ENCODE measurements at regions not wholly inside any gene's neighbourhood (a gene's known extent, or its start where the extent isn't known, plus 50 kb on each side); places are given as distances from the start of the nearest gene placed in this dataset.

GRCh38 chr10:120685136-120685535 is 166.0 kb upstream of the WDR11 start:
- no peaks in the 10 kb centered on the region for H3K36me3 ChIP-seq
- H3K27me3 ChIP-seq (replicated peaks; ENCODE audit: insufficient read depth), result no peaks in the 10 kb centered on the region
- no peak for TF ChIP-seq POLR2A (IDR thresholded peaks at IDR 0.05)
- no peak overlapping the region for H3K27ac ChIP-seq
- H3K4me3 ChIP-seq, result no peak overlapping the region
- DNase-seq (ENCODE audit: low spot score), result no peak
- H3K9me3 ChIP-seq, result no peaks in the 10 kb centered on the region
- H3K4me1 ChIP-seq (replicated peaks), result no peaks in the 10 kb centered on the region
- intact Hi-C loops (cut with DNase I), result no loop called here
- 53% methylated on average over 4 of the region's 4 CpGs for WGBS

DNA sequence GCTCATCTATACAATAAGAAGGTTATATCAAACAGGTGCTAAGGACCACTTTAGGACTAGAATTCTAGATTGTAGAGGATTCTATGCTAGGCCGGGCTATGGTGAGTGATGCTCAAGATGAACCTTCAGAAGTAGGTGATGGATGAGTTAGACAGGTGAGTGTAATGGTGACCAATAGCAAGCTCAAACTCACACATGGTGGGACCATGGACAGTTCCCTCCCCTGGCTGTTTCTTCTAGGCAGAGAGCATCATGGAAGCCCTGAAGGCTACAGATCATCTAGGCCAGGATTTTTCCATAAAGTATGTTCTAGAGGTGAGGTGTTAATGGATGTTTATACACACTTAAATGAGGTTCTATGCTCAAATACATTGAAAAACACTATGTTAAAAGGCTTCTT is 162.2 kb upstream of the WDR11 start:
- H3K27ac ChIP-seq, result no peak overlapping the region
- no peaks in the 10 kb centered on the region for H3K27me3 ChIP-seq (replicated peaks; ENCODE audit: insufficient read depth)
- no peaks in the 10 kb centered on the region for H3K4me1 ChIP-seq (replicated peaks)
- H3K9me3 ChIP-seq, result no peaks in the 10 kb centered on the region
- no peak for TF ChIP-seq POLR2A (IDR thresholded peaks at IDR 0.05)
- no peak for TF ChIP-seq POLR2AphosphoS5 (IDR thresholded peaks at IDR 0.05)
- TF ChIP-seq, protein P1, sequence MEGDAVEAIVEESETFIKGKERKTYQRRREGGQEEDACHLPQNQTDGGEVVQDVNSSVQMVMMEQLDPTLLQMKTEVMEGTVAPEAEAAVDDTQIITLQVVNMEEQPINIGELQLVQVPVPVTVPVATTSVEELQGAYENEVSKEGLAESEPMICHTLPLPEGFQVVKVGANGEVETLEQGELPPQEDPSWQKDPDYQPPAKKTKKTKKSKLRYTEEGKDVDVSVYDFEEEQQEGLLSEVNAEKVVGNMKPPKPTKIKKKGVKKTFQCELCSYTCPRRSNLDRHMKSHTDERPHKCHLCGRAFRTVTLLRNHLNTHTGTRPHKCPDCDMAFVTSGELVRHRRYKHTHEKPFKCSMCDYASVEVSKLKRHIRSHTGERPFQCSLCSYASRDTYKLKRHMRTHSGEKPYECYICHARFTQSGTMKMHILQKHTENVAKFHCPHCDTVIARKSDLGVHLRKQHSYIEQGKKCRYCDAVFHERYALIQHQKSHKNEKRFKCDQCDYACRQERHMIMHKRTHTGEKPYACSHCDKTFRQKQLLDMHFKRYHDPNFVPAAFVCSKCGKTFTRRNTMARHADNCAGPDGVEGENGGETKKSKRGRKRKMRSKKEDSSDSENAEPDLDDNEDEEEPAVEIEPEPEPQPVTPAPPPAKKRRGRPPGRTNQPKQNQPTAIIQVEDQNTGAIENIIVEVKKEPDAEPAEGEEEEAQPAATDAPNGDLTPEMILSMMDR (IDR thresholded peaks at IDR 0.05), result no peak
- H3K36me3 ChIP-seq, result no peaks in the 10 kb centered on the region
- H3K4me3 ChIP-seq, result no peak overlapping the region
- no peak for DNase-seq (ENCODE audit: low spot score)
- 100% methylated on average over 1 of the region's 1 CpG for WGBS
- intact Hi-C loops (cut with DNase I), result no loop called here

- H3K4me3 ChIP-seq, result no peak overlapping the region
- intact Hi-C loops (cut with DNase I), result no loop called here
- DNase-seq (ENCODE audit: low spot score), result no peak
- no peaks in the 10 kb centered on the region for H3K4me1 ChIP-seq (replicated peaks)
- TF ChIP-seq, protein P1 (IDR thresholded peaks at IDR 0.05), result no peak
- TF ChIP-seq POLR2A (IDR thresholded peaks at IDR 0.05) (no peak), POLR2AphosphoS5 (IDR thresholded peaks at IDR 0.05) (no peak)
- 78% methylated on average over 2 of the region's 2 CpGs for WGBS
- H3K9me3 ChIP-seq, result no peaks in the 10 kb centered on the region
- H3K27me3 ChIP-seq (replicated peaks; ENCODE audit: insufficient read depth), result no peaks in the 10 kb centered on the region
- H3K36me3 ChIP-seq, result no peaks in the 10 kb centered on the region
- H3K27ac ChIP-seq, result no peak overlapping the region
Observed at GRCh38 chr10:120689777-120690529, 161.2 kb upstream of the WDR11 start.

DNA sequence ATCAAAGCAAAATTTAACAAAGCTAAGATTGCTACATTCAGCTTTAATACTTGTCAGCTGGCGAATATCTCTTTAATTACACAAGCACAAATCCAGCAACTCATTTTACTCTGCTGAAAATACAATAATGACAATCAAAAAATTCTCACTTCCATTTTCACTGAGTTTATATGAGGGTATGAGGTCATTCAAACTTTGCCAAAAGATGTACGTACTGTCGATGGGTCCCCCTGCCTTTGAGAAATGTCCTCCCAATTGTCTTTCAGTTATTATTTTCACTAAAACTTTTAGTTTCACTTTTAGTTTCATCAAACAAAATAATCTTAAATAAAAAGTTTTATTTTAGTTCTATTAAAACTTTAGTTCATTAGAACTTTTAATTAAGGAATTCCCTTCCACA is 159.5 kb upstream of the WDR11 start:
- intact Hi-C loops (cut with DNase I), result no loop called here
- Histone ChIP-seq H3K9me3 (no peaks in the 10 kb centered on the region), H3K36me3 (no peaks in the 10 kb centered on the region), H3K4me3 (no peak overlapping the region), H3K27me3 (replicated peaks; ENCODE audit: insufficient read depth) (no peaks in the 10 kb centered on the region), H3K4me1 (replicated peaks) (no peaks in the 10 kb centered on the region), H3K27ac (no peak overlapping the region)
- no peak for DNase-seq (ENCODE audit: low spot score)
- TF ChIP-seq, protein P1 (IDR thresholded peaks at IDR 0.05), result no peak
- TF ChIP-seq POLR2AphosphoS5 (IDR thresholded peaks at IDR 0.05) (no peak), POLR2A (IDR thresholded peaks at IDR 0.05) (no peak)
- 35% methylated on average over 3 of the region's 3 CpGs for WGBS

DNA sequence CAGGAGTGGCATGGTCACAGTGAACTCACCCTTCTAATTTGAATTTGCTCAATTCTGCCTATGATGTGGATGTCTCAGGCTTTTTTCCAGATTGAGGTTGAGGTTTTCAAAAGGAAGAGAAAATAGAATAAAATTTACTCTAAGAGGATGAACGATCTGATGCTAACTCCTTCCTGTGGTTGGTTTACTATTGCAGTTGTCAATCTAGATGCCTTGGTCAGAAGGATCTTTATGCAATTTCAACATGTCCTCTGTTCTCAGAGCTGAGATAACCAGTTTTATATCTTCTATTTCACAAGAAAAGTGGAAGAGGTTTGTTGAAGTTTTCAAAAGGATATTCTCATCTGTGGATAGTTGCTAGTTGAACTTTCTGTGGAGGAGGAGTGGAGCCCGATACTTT is 150.7 kb upstream of the WDR11 start:
- TF ChIP-seq POLR2A (IDR thresholded peaks at IDR 0.05), result no peak
- TF ChIP-seq, protein P1 (IDR thresholded peaks at IDR 0.05), result no peak
- no peak for TF ChIP-seq POLR2AphosphoS5 (IDR thresholded peaks at IDR 0.05)
- no peak overlapping the region for H3K4me3 ChIP-seq
- no peaks in the 10 kb centered on the region for H3K36me3 ChIP-seq
- DNase-seq (ENCODE audit: low spot score), result no peak
- intact Hi-C loops (cut with DNase I), result no loop called here
- no peak overlapping the region for H3K27ac ChIP-seq
- H3K27me3 ChIP-seq (replicated peaks; ENCODE audit: insufficient read depth), result no peaks in the 10 kb centered on the region
- WGBS, result 66% methylated on average over 2 of the region's 2 CpGs
- no peaks in the 10 kb centered on the region for H3K4me1 ChIP-seq (replicated peaks)
- H3K9me3 ChIP-seq, result no peaks in the 10 kb centered on the region
